ENCODE measurements at regions not wholly inside any gene's neighbourhood (a gene's known extent, or its start where the extent isn't known, plus 50 kb on each side); places are given as distances from the start of the nearest gene placed in this dataset.
A peak's percentile ranks its signal among the peaks of the same experiment; 100 is the strongest.

DNA sequence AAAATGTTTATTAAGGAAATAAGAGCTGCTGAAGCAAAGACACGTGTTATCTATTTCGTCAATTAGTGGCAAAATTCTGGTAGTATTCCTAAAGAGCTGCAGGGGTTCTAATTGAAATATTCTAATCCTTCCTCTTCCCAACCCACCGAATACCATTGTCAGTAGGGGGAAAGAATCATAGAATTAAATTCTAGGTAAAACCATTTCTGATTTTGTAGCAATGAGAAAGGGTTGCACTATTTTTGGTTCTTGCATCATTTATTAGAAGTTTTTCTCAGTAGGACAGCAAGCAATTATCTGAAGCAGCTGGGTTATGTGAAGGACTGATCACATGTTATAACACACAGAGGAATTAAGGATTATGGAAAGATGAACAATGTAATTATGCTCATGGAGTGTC, 80.3 kb upstream of the SEMA6A start:
- DNase-seq = no peak

DNA sequence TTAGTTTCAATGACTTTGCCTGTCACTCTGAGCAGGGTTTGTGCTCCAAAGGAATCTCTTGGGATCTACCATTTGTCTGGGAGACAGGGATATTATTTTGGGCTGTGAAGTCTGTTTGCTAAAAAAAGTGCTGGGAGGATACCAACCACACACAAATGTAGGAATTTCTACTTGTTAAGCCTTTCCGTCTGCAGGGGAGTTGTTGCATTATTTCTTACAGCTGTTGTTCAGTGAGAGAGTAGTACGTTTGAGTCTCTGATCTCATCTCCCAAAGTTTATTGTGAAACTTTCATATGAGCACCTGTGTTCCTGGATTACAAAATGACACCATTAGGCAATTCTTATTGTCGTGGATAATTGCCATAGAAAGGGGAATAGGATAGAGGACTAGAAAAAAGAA, 78.3 kb upstream of the SEMA6A start:
- DNase-seq = no peak

DNA sequence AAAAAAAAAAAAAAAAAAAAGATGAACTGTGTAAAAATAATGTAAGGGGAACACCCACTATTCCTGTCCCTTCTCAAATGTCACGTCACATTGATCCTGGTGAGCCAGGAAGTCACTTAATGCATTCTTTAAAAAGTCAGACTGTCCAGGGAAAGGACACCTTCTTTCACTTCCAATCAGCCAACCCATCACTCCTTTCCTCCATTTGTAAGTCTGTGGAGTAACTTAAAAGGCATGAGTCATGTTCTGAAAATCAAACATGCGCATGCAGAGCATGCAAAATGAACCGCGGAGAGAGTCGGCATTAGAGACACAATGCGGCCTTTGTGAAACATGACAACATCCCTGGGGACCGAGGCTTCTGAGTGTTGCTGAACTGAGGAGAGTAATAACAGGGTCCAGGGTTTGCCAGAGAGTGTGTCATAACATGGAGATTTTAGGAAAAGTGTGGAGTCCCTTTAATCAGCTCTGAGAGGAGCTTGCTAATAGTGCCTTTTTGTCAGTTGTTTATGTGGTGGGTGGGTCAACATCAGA, 77.6 kb upstream of the SEMA6A start:
- peak; percentile 87 for DNase-seq

DNA sequence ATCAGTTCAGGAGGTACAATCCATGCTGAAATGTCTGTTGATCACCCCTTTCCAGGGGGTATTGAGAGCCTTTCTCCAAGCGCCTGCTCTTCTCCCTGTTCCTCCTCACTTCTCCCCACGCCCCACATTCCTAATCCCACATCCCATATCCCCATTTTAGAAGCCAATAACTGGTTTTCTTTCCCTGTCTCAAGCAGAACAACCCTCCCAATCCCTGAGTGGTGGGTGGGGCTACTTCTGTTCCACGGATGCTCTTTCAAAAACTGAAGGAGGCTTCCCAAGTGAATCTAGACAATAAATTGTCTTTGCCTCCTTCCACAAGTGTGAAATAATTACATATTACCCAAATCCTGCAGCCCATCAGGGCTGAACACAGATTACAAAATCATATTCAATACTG, 77.0 kb upstream of the SEMA6A start:
- no peak for DNase-seq

DNA sequence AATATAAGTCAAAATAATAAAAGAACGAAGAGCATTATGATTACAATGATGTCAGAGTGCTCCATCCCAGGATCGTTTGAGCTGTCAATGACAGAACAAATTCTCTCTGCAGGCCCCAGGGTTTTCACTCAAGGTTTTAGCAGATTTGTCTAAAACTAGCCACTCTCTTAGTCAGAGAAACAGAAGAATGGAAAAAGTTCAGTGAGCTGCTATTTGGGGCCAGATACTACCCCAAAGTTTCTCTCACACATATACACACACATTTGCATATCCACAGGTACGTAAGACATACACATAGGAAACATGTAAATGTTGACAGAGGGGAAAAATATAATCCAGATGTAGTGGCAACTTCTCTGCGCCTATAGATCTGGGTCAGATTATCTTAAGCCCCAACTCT, 76.3 kb upstream of the SEMA6A start:
- DNase-seq = no peak

DNA sequence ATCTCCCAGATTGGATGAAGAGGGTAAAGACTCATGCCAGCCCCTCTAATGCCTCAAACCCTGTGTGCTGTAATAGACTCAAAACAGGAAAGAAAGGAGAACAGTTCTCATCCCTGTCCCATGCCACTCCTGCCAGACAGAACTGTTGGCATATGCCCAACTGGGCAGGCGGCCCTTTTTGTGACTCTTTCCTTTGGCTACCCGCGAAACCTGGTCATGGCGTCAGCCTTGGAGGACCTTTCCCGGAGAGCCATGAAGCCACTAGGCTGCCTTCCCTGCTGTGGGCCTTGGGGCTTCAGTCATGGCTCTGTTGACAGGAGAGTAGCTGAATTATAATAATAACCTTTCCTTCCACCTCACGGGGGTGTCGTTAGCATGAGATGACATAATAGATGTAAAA, 75.9 kb upstream of the SEMA6A start:
- no peak for DNase-seq

DNA sequence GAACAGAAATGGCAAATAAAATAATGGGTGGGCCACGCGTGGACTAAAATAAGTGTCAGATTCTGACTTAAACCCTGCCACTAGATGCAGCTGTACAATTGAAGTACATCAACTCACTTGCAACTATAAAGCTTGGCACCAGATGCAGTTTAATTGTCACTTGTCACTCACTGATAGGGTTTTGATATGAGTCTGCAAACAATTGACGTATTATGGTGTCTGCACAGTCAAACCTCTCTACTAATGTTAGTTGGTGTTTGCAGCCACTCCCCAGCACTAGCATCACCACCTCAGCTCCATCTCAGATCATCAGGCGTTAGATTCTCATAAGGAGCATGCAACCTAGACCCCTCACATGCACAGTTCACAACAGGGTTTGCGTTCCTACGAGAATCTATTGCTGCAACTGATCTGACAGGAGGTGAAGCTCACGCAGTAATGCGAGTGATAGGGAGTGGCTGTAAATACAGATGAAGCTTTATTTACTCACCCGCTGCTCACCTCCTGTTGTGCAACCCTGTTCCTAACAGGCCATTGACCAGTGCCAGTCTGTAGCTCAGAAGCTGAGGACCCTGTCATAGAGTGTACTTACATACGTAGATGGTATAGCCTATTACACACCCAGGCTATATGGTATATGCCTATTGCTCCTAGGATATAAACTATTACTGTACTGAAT, 72.1 kb upstream of the SEMA6A start:
- no peak for DNase-seq

DNA sequence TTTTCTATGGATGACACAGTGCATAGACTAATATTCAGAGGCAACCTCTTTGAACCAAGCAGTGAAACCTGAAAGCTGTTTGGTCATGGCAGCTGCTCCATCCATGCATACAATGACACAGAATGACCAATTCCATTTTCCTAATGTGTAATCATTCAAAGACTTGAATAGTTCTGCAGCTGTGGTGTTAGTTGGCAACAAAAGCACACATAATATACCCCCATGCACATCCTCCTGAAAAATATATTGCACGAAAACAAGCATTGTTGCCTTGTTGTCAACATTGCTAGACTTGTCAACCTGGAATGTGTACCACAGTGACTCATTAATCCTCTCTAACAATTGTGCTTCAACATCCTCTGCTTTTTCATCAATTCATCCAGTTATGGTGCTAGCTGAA, 71.0 kb upstream of the SEMA6A start:
- DNase-seq = no peak

DNA sequence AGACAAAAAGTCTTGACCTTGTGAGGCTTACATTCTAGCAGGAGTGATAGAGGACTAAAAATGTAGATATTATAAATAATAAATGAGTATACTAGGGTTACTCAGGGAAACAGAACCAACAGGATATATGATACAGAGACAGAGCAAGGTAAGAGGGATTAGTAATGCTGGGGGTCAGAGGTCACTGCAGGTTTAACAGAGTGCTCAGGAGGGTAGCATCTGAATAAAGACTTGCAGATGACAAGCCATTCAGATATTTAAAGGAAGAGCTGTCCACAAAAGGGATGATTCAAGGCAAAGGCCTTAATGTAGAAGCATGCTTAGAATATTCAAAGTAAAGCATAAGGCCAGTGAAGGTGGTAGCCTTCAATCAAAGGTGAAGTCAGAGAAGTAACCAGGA, 65.6 kb upstream of the SEMA6A start:
- no peak for DNase-seq

DNA sequence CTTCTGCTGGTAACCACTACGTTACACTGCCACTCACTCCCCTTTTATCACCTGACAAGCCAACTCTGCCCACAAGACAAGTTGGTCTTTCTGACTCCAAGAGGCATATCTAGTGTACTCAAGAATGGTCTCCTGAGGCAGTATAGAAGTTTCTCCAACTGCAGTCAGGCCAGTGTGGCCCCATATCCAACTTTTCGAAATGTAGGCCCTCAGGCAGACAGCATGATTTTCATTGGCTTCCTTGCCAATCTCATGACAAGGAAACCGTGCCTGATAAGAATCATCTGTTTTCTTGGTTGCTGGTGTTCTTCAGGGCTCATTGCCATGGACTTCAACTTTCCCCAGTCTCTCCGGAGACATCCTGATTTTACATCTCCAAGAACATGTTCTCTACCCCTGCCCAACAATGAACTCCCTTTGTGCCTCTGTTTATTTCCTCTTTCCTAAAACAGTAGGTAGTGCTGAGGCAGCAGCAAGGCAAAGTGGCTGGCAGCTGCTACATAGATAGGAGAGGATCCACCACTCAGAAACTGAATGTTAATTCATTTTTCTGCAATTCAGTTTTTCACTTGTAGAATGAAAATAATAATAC, 62.6 kb upstream of the SEMA6A start:
- DNase-seq = no peak

DNA sequence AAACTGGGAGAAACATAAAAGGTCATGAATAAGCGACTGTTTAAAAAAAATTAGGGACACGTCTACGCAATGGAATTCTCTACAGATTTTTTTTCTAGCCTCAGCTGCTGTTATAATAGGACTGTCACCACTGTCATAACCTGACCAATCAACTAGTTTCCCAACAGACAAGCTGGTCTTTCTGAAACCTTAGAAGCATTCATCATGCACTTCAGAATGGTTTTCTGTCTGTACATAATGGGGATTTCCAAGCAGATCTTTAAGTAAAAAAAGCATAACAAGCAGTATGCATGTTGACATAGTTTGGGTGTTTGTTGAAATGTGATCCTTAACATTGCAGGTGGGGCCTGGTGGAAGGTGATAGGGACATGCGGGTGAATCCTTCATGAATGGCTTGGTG, 58.3 kb upstream of the SEMA6A start:
- no peak for DNase-seq

DNA sequence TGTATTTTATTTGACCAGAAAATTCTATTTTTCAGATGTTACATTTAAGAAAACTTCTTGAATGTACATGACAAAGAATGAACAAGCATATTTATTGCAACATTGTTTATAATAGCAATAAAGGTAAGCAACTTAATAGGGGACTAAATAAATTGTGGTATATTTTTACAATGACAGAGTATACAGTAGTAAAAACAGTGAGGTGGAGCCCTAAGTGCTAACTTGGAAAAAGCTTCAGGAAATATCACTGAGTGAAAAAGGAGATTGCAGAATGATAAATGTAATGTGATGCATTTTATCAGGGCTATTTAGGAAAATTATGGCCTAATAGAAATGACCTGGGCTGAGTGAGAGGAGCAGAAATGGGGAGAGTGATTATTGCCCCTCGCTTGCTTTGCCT, 56.5 kb upstream of the SEMA6A start:
- no peak for DNase-seq

DNA sequence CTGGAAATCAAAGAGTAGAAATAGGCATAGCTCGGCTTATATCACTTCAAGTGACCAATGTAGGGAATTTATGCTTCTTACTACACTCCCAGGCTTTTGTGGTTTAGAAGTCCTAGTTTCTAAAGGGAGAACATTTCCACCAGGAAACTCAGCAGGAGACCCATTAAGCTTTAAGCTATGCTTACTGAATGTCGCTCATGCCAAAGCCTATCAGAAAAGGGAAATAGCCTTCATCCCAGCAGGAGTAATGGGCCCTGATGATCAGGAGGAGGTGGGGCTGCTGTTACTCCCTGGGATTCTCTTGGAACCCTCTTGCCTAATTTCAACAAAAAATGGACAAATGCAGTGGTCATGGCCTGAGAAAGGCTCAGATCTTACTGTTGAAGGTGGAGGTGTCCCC, 54.5 kb upstream of the SEMA6A start:
- no peak for DNase-seq

DNA sequence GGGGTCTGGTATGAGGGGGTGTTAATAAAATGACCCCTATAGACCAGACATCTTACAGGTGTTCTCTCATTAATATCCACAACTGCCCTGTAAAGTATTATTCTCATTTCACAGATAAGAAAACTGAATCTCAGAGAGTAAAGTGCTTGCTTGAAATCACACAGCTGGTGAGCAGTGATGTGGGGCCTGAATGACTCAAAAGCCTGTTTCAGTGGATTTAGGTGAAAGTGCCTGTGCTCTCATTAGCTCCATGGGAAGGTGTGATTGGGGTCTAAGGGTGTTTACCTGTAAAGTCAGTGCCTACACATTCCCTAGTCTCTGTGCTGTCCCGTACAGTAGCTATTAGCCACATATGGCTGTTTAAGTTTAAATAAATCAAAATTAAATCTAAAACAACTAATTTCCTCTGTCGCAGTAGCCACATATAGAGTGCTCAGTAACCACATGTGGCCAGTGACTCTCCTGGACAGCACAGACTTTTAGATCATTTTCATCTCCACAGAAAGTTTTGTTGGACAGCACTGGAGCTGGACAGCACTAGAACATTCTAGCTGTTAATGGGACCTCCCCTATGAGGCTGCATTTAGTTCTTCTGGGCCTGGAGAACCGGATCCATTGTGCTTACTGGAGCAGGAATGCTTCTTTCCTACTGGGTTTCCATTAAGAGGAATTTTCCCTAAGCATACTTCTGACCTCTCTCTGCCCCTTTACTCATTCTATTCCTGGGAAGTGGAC, 52.5 kb upstream of the SEMA6A start:
- no peak for DNase-seq

DNA sequence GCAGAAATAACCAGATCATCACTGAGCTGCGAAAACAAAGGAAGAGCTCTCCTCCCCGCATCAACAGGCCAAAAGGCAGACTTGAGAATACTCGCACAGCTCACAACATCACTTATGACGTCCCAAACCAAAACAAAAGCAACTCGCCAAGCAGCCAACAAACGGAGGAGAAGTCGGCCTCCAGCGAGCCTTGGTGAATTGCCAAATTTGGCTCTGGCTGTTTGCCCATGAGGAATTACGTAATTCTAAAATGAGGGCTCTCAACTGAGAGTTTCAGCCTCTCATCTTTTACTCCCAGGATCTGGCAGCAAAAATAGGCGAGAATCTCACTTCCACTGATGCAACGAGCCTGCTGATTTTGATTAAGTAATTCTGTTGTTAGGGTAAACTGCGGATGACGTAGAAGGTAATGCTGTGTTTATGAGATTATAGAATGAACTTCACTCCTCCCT, 51.7 kb upstream of the SEMA6A start:
- peak; percentile 52 for DNase-seq
